K562 (cell line): ENCODE measurements at regions not wholly inside any gene's neighbourhood (a gene's known extent, or its start where the extent isn't known, plus 50 kb on each side); places are given as distances from the start of the nearest gene placed in this dataset.
A peak's percentile ranks its signal among the peaks of the same experiment; 100 is the strongest.

Experiments
- ATAC-seq: fragments of 200-7000 bp; cut with Tn5 transposase; 3 replicates; pipeline ENCODE4 v1.9.1; 2020; ENCODE audit warnings: moderate library complexity
- BruUV-seq: library from RNA; stranded (reverse); fragments of 400-500 nt; replicated peaks from 2 replicates; lab custom pipeline; 2021; lab: Mats Ljungman, UMichigan
- CTCF ChIA-PET: fragments of 300-600 bp; formaldehyde crosslinking; extraction: SDS; loops from one replicate; lab custom pipeline; 2021; ENCODE audit warnings: low intra/inter-chr PET ratio; lab: Yijun Ruan, JAX
- POLR2A ChIA-PET: fragments of 300-600, 350-650 bp; sonication (Branson Sonifier 250); formaldehyde crosslinking; extraction: SDS; loops from one replicate; lab custom pipeline; 2021; ENCODE audit warnings: antibody characterized with exemption, inconsistent platforms; lab: Yijun Ruan, JAX
- DNase-seq, 4 experiments: peaks; one replicate each; pipeline versions ENCODE4 v3.0.0 to v3.0.0-alpha.2; 2011 to 2018; ENCODE audit warnings: low spot score in 3 of 4, mixed read lengths in 3 of 4; ENCODE audit errors: extremely low read depth in 1 of 4
- FAIRE-seq: peaks from 2 replicates; lab custom pipeline; 2011; peaks lifted over from hg19 to GRCh38; lab: Jason Lieb, UNC
- H2AFZ ChIP-seq: 2 replicates; pipeline ENCODE4 v1.6.0; 2011; ENCODE audit warnings: low read depth, low read length, control low read depth, inconsistent platforms
- H3K27ac ChIP-seq: fragments of 200-600 bp; 3 replicates; pipeline ENCODE4 v1.8.0; 2011; ENCODE audit warnings: low read depth, mild to moderate bottlenecking, control low read depth, inconsistent platforms, low read length, moderate library complexity, mixed read lengths; ENCODE audit errors: extremely low read depth
- H3K27me3 ChIP-seq, 2 experiments: fragments of 300-600 bp in 1 of 2; 2 replicates in 1 of 2; 3 replicates in 1 of 2; pipeline versions ENCODE4 v1.6.0 to v1.8.0; 2011; ENCODE audit warnings: inconsistent platforms in 2 of 2, low read length in 2 of 2, mild to moderate bottlenecking in 1 of 2, mixed read lengths in 1 of 2, moderate library complexity in 1 of 2; ENCODE audit not compliant: control insufficient read depth in 2 of 2, insufficient read depth in 2 of 2
- H3K36me3 ChIP-seq: fragments of 300-600 bp; 3 replicates; pipeline ENCODE4 v1.8.0; 2011; ENCODE audit warnings: mild to moderate bottlenecking, low read length, inconsistent platforms; ENCODE audit not compliant: control insufficient read depth, insufficient read depth
- H3K4me1 ChIP-seq, 2 experiments: fragments of 200-600 bp in 1 of 2; replicated peaks in 1 of 2; 2 replicates in 1 of 2; 3 replicates in 1 of 2; pipeline versions ENCODE4 v1.5.1 to v1.8.0; 2011; ENCODE audit warnings: inconsistent platforms in 2 of 2, low read length in 2 of 2, mild to moderate bottlenecking in 1 of 2, mixed read lengths in 1 of 2, moderate library complexity in 1 of 2; ENCODE audit not compliant: control insufficient read depth in 2 of 2, insufficient read depth in 2 of 2
- H3K4me2 ChIP-seq: 2 replicates; pipeline ENCODE4 v1.6.1; 2011; ENCODE audit warnings: low read length, control low read depth, inconsistent platforms, mixed read lengths; ENCODE audit not compliant: insufficient read depth
- H3K4me3 ChIP-seq: fragments of 200-600 bp; sonication (generic), shearing (Covaris generic); 2 replicates; pipeline ENCODE4 v1.5.1; 2016; ENCODE audit warnings: control low read depth, inconsistent platforms
- H3K79me2 ChIP-seq: fragments of 200-600 bp; 3 replicates; pipeline ENCODE4 v1.8.0; 2011; ENCODE audit warnings: low read length, inconsistent platforms; ENCODE audit not compliant: control insufficient read depth, insufficient read depth
- H3K9ac ChIP-seq, 2 experiments: 2 replicates each; pipeline versions ENCODE4 v1.6.0 to v1.6.1; 2011; ENCODE audit warnings: low read depth in 2 of 2, low read length in 2 of 2, control low read depth in 1 of 2, inconsistent platforms in 1 of 2, mild to moderate bottlenecking in 1 of 2, mixed read lengths in 1 of 2; ENCODE audit not compliant: insufficient read depth in 1 of 2
- H3K9me1 ChIP-seq: one replicate; pipeline ENCODE4 v1.6.0; 2011; ENCODE audit warnings: inconsistent platforms, mild to moderate bottlenecking, low read length, moderate library complexity; ENCODE audit not compliant: control insufficient read depth, insufficient read depth
- H3K9me3 ChIP-seq: replicated peaks from 2 replicates; pipeline ENCODE4 v1.5.1; 2011; ENCODE audit warnings: low read depth, low read length, inconsistent platforms; ENCODE audit not compliant: control insufficient read depth, insufficient read depth
- H4K20me1 ChIP-seq: replicated peaks from 2 replicates; pipeline ENCODE4 v1.6.1; 2011; ENCODE audit warnings: low read length, inconsistent platforms, mixed read lengths; ENCODE audit not compliant: control insufficient read depth, insufficient read depth
- EHMT2 ChIP-seq: fragments of 450-650 bp; IDR thresholded peaks from 2 replicates; pipeline ENCODE4 v1.6.1; 2018; ENCODE audit warnings: antibody characterized with exemption
- XRCC3 ChIP-seq: fragments of 450-650 bp; IDR thresholded peaks from 2 replicates; pipeline ENCODE4 v1.6.1; 2017; ENCODE audit warnings: mild to moderate bottlenecking, moderate library complexity
- ZEB2 ChIP-seq: fragments of 450-650 bp; IDR thresholded peaks from 2 replicates; pipeline ENCODE4 v1.6.1; 2016
- ZNF431 ChIP-seq: sonication (generic); formaldehyde crosslinking; IDR thresholded peaks from 2 replicates; pipeline ENCODE4 v1.8.0; 2022; ENCODE audit warnings: mild to moderate bottlenecking, missing genetic modification reagents
- WGBS: fragments of 100-300 bp; shearing (Covaris generic); methylation state at CpG from one replicate; pipeline ENCODE4 v1.1.6; 2016; ENCODE audit warnings: low coverage, mixed read lengths; ENCODE audit not compliant: insufficient coverage; ENCODE audit errors: missing lambda C conversion rate; 5-methylcytosine and 5-hydroxymethylcytosine counted together
- in situ Hi-C: fragments of 300-500 bp; cut with MboI; formaldehyde crosslinking; loops from 4 replicates; pipeline ENCODE4 v1.15.0; 2018; ENCODE audit warnings: inconsistent platforms, mixed read lengths
- intact Hi-C: fragments of 100-400 bp; cut with micrococcal nuclease; formaldehyde crosslinking; loops from 2 replicates; pipeline ENCODE4 v1.14.2; 2022
- TF ChIP-seq, protein P1 (sequence below), 2 experiments: fragments of 450-650 bp; formaldehyde crosslinking in 1 of 2; IDR thresholded peaks; 2 replicates each; pipeline versions ENCODE4 v1.4.0 to v1.6.1; 2014 to 2020; ENCODE audit warnings: mild to moderate bottlenecking in 2 of 2, borderline replicate concordance in 1 of 2, low read depth in 1 of 2
- TF ChIP-seq, protein P2 (sequence below): fragments of 250-450 bp; sonication (Bioruptor Pico); IDR thresholded peaks from 2 replicates; pipeline ENCODE4 v1.8.0; 2022; ENCODE audit warnings: inconsistent platforms, mild to moderate bottlenecking, moderate library complexity, borderline replicate concordance

DNA sequence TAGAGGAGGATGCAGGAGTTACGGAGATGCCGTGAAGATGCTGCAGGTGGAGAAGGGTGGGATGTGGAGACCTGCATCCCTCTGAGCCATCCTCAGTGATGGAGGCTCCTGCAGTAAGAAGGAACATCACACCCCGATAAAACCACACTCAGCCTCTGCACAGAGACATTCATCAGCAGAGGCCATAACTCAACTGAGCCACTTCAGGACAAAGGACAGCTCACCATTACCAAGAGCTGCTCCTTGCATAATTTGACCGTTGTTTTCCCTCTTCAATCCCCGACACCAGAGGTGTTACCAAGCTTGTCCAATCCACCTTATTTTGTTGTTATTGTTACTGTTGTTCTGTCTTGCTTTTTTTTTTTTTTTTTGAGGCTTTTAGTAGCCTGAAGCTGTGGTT lies 543.9 kb downstream of the AJAP1 start:
- H3K79me2 ChIP-seq: no peaks in the 10 kb centered on the region
- H3K4me2 ChIP-seq: no peak overlapping the region
- H3K36me3 ChIP-seq: no peaks in the 10 kb centered on the region
- no peaks in the 10 kb centered on the region for H4K20me1 ChIP-seq
- H2AFZ ChIP-seq: no peak overlapping the region
- FAIRE-seq (no peak), ATAC-seq (no peak), DNase-seq (no peak)
- CTCF ChIA-PET: no interaction called here
- no peaks in the 10 kb centered on the region for H3K4me1 ChIP-seq
- no peaks in the 10 kb centered on the region for H3K9me3 ChIP-seq
- H3K9ac ChIP-seq: no peak overlapping the region
- H3K4me3 ChIP-seq: no peak overlapping the region
- no peak overlapping the region for H3K27ac ChIP-seq
- POLR2A ChIA-PET: no interaction called here
- TF ChIP-seq ZNF431 (no peak), XRCC3 (no peak), EHMT2 (peak; percentile 86), ZEB2 (no peak)
- TF ChIP-seq, protein P1, sequence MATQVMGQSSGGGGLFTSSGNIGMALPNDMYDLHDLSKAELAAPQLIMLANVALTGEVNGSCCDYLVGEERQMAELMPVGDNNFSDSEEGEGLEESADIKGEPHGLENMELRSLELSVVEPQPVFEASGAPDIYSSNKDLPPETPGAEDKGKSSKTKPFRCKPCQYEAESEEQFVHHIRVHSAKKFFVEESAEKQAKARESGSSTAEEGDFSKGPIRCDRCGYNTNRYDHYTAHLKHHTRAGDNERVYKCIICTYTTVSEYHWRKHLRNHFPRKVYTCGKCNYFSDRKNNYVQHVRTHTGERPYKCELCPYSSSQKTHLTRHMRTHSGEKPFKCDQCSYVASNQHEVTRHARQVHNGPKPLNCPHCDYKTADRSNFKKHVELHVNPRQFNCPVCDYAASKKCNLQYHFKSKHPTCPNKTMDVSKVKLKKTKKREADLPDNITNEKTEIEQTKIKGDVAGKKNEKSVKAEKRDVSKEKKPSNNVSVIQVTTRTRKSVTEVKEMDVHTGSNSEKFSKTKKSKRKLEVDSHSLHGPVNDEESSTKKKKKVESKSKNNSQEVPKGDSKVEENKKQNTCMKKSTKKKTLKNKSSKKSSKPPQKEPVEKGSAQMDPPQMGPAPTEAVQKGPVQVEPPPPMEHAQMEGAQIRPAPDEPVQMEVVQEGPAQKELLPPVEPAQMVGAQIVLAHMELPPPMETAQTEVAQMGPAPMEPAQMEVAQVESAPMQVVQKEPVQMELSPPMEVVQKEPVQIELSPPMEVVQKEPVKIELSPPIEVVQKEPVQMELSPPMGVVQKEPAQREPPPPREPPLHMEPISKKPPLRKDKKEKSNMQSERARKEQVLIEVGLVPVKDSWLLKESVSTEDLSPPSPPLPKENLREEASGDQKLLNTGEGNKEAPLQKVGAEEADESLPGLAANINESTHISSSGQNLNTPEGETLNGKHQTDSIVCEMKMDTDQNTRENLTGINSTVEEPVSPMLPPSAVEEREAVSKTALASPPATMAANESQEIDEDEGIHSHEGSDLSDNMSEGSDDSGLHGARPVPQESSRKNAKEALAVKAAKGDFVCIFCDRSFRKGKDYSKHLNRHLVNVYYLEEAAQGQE (IDR thresholded peaks at IDR 0.05; ENCODE audit: borderline replicate concordance): peak; percentile 84
- TF ChIP-seq, protein P1 (CRISPR knock-in tag; IDR thresholded peaks at IDR 0.05; ENCODE audit: low read depth): no peak
- TF ChIP-seq, protein P2, sequence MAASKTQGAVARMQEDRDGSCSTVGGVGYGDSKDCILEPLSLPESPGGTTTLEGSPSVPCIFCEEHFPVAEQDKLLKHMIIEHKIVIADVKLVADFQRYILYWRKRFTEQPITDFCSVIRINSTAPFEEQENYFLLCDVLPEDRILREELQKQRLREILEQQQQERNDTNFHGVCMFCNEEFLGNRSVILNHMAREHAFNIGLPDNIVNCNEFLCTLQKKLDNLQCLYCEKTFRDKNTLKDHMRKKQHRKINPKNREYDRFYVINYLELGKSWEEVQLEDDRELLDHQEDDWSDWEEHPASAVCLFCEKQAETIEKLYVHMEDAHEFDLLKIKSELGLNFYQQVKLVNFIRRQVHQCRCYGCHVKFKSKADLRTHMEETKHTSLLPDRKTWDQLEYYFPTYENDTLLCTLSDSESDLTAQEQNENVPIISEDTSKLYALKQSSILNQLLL (CRISPR knock-in tag): no peak
- WGBS: 0% methylated on average over 5 of the region's 5 CpGs
- in situ Hi-C loops (no loop called here), intact Hi-C loops (no loop called here)
- no peaks in the 10 kb centered on the region for H3K27me3 ChIP-seq
- H3K9me1 ChIP-seq: no peaks in the 10 kb centered on the region
- no TSS peak for BruUV-seq
